Sigmoid colon (tissue), 6 donors: ENCODE measurements at regions not wholly inside any gene's neighbourhood (a gene's known extent, or its start where the extent isn't known, plus 50 kb on each side); places are given as distances from the start of the nearest gene placed in this dataset.

Experiments
- DNase-seq: peaks from one replicate; pipeline ENCODE4 v3.0.0-alpha.2; 2019
- H3K27ac ChIP-seq, 4 donors: fragments of 200-600 bp; sonication (generic); one replicate each; pipeline ENCODE4 v1.5.1; 2016 to 2019; ENCODE audit warnings: mild to moderate bottlenecking in 1 of 4
- H3K27me3 ChIP-seq, 3 donors: fragments of 200-600 bp; sonication (generic); one replicate each; pipeline ENCODE4 v1.5.1; 2019; ENCODE audit warnings: mild to moderate bottlenecking in 1 of 3
- H3K36me3 ChIP-seq, 4 donors: fragments of 200-600 bp; sonication (generic); one replicate each; pipeline ENCODE4 v1.5.1; 2016 to 2019
- H3K4me1 ChIP-seq, 4 donors: fragments of 200-600 bp; sonication (generic); one replicate each; pipeline ENCODE4 v1.5.1; 2017 to 2019
- H3K4me3 ChIP-seq, 4 donors: fragments of 200-600 bp; sonication (generic); one replicate each; pipeline ENCODE4 v1.5.1; 2017 to 2019; ENCODE audit warnings: mild to moderate bottlenecking in 2 of 4, moderate library complexity in 1 of 4
- H3K9me3 ChIP-seq, 4 donors: fragments of 200-600 bp in 3 of 4; sonication (generic) in 3 of 4; one replicate each; pipeline versions ENCODE4 v1.5.1 to v1.6.1; 2013 to 2019
- CTCF ChIP-seq, 4 experiments: fragments of 450-650 bp in 3 of 4; fragments of 200-600 bp in 1 of 4; IDR thresholded peaks; one replicate each; pipeline ENCODE4 v1.5.1; 2016 to 2019; ENCODE audit warnings: antibody characterized with exemption in 4 of 4, mild to moderate bottlenecking in 3 of 4, moderate library complexity in 2 of 4
- EP300 ChIP-seq, 4 donors: sonication (generic); formaldehyde crosslinking; IDR thresholded peaks; one replicate each; pipeline ENCODE4 v1.6.1; 2017; ENCODE audit warnings: antibody characterized with exemption in 4 of 4
- POLR2A ChIP-seq, 2 donors: fragments of 450-650 bp; IDR thresholded peaks; one replicate each; pipeline ENCODE4 v1.6.1; 2016; ENCODE audit warnings: antibody characterized with exemption in 2 of 2, mild to moderate bottlenecking in 2 of 2, moderate library complexity in 2 of 2
- POLR2AphosphoS5 ChIP-seq, 4 donors: sonication (generic); formaldehyde crosslinking; IDR thresholded peaks; one replicate each; pipeline ENCODE4 v1.6.1; 2017; ENCODE audit warnings: antibody characterized with exemption in 4 of 4
- WGBS, 2 donors: extraction: QIAGEN DNeasy Blood & Tissue Kit; methylation state at CpG; one replicate each; pipeline ENCODE4 v1.1.7; 2013; 5-methylcytosine and 5-hydroxymethylcytosine counted together
- intact Hi-C: fragments of 100-400 bp; cut with DNase I; formaldehyde crosslinking; loops from one replicate; pipeline ENCODE4 v1.15.1; 2023
- donor health status: healthy with polysubstance abuse.
- donor health status: healthy.

- no peak overlapping the region for H3K4me3 ChIP-seq
- H3K4me1 ChIP-seq, result no peaks in the 10 kb centered on the region
- no peaks in the 10 kb centered on the region for H3K36me3 ChIP-seq
- DNase-seq, result no peak
- no peak overlapping the region for H3K27ac ChIP-seq
- intact Hi-C loops, result no loop called here
- WGBS, 2 donors, result 68 to 79% methylated on average over 13 of the region's 13 CpGs
- H3K9me3 ChIP-seq, result no peaks in the 10 kb centered on the region
- TF ChIP-seq EP300 (IDR thresholded peaks at IDR 0.05) (no peak), CTCF (IDR thresholded peaks at IDR 0.05) (no peak), POLR2A (IDR thresholded peaks at IDR 0.05) (no peak), POLR2AphosphoS5 (IDR thresholded peaks at IDR 0.05) (no peak)
- peaks cover 0 to 14% (median under 1%) of the 10 kb centered on the region in 3 donors for H3K27me3 ChIP-seq
Observed at GRCh38 chr1:29786791-29787732, 550.7 kb downstream of the PTPRU start.

GRCh38 chr1:29786195-29786594 is 549.9 kb downstream of the PTPRU start:
- 67 to 84% methylated on average over 4 of the region's 4 CpGs for whole genome bisulfite sequencing, 2 donors
- intact Hi-C loops, result no loop called here
- H3K27ac ChIP-seq, result no peak overlapping the region
- TF ChIP-seq EP300 (IDR thresholded peaks at IDR 0.05) (no peak), POLR2A (IDR thresholded peaks at IDR 0.05) (no peak), POLR2AphosphoS5 (IDR thresholded peaks at IDR 0.05) (no peak), CTCF (IDR thresholded peaks at IDR 0.05) (no peak)
- H3K27me3 ChIP-seq, result peaks cover 0 to 8% (median 0%) of the 10 kb centered on the region in 3 donors
- no peaks in the 10 kb centered on the region for H3K36me3 ChIP-seq
- H3K9me3 ChIP-seq, result no peaks in the 10 kb centered on the region
- no peak overlapping the region for H3K4me3 ChIP-seq
- DNase-seq, result no peak
- no peaks in the 10 kb centered on the region for H3K4me1 ChIP-seq

- no peak overlapping the region for H3K4me3 ChIP-seq
- no peaks in the 10 kb centered on the region for H3K9me3 ChIP-seq
- no peaks in the 10 kb centered on the region for H3K36me3 ChIP-seq
- H3K4me1 ChIP-seq, result no peaks in the 10 kb centered on the region
- TF ChIP-seq POLR2AphosphoS5 (IDR thresholded peaks at IDR 0.05), result no peak
- no peak for TF ChIP-seq EP300 (IDR thresholded peaks at IDR 0.05)
- no peak for TF ChIP-seq CTCF (IDR thresholded peaks at IDR 0.05)
- no peak overlapping the region for H3K27ac ChIP-seq
- intact Hi-C loops, result no loop called here
- no peak for DNase-seq
- 83 to 85% methylated on average over 5 of the region's 5 CpGs for WGBS, 2 donors
- peaks cover 0 to 14% (median 0%) of the 10 kb centered on the region in 3 donors for H3K27me3 ChIP-seq
Observed at GRCh38 chr1:29785554-29785953, 549.2 kb downstream of the PTPRU start.

GRCh38 chr1:29785137-29785527 is 548.8 kb downstream of the PTPRU start:
- WGBS, 2 donors, result 74 to 82% methylated on average over 7 of the region's 7 CpGs
- Histone ChIP-seq H3K36me3 (no peaks in the 10 kb centered on the region), H3K27me3 (peaks cover 0 to 17% (median 3%) of the 10 kb centered on the region in 3 donors), H3K27ac (no peak overlapping the region), H3K4me3 (no peak overlapping the region), H3K4me1 (no peaks in the 10 kb centered on the region), H3K9me3 (no peaks in the 10 kb centered on the region)
- intact Hi-C loops, result no loop called here
- DNase-seq, result no peak
- no peak for TF ChIP-seq POLR2A (IDR thresholded peaks at IDR 0.05)
- TF ChIP-seq POLR2AphosphoS5 (IDR thresholded peaks at IDR 0.05), result no peak
- no peak for TF ChIP-seq EP300 (IDR thresholded peaks at IDR 0.05)
- TF ChIP-seq CTCF (IDR thresholded peaks at IDR 0.05), result no peak
